Left lung (tissue), 4 donors: ENCODE measurements at regions not wholly inside any gene's neighbourhood (a gene's known extent, or its start where the extent isn't known, plus 50 kb on each side); places are given as distances from the start of the nearest gene placed in this dataset.
A peak's percentile ranks its signal among the peaks of the same experiment; 100 is the strongest.

Experiments used
- ATAC-seq: fragments of 200-7000 bp; cut with Tn5 transposase; one replicate; pipeline ENCODE4 v1.9.1; 2020; ENCODE audit warnings: moderate library complexity
- DNase-seq, 4 donors: peaks; one replicate each; pipeline ENCODE4 v3.0.0-alpha.2; 2013 to 2020
- H3K27ac ChIP-seq, 2 donors: fragments of 200-600 bp; sonication (generic) in 1 of 2; one replicate each; pipeline versions ENCODE4 v1.5.0 to v1.8.0; 2020 to 2021
- H3K27me3 ChIP-seq, 2 donors: fragments of 200-600 bp; sonication (generic) in 1 of 2; one replicate each; pipeline versions ENCODE4 v1.5.0 to v1.8.0; 2020 to 2021
- H3K36me3 ChIP-seq, 2 donors: fragments of 200-600 bp; sonication (generic) in 1 of 2; one replicate each; pipeline versions ENCODE4 v1.5.0 to v1.8.0; 2020 to 2021
- H3K4me1 ChIP-seq, 2 donors: fragments of 200-600 bp; one replicate each; pipeline ENCODE4 v1.8.0; 2021
- H3K4me3 ChIP-seq, 2 donors: fragments of 200-600 bp; sonication (generic) in 1 of 2; one replicate each; pipeline versions ENCODE4 v1.5.0 to v1.8.0; 2020 to 2021; ENCODE audit warnings: mild to moderate bottlenecking in 1 of 2
- H3K9me3 ChIP-seq, 2 donors: fragments of 200-600 bp; sonication (generic) in 1 of 2; one replicate each; pipeline versions ENCODE4 v1.5.0 to v1.8.0; 2020 to 2021
- CTCF ChIP-seq, 2 donors: fragments of 200-600 bp; sonication (generic) in 1 of 2; IDR thresholded peaks; one replicate each; pipeline versions ENCODE4 v1.5.0 to v1.8.0; 2021; ENCODE audit warnings: antibody characterized with exemption in 2 of 2
- intact Hi-C, 2 donors: fragments of 100-400 bp; cut with DNase I; formaldehyde crosslinking; loops; one replicate each; pipeline versions ENCODE4 v1.11.2 to v1.14.2; 2022
- donor health status: DM: no; HTN: yes; CAD: no.
- donor health status: DM: no; HTN: no; CAD: no.

- no peaks in the 10 kb centered on the region for H3K27me3 ChIP-seq
- intact Hi-C loops: no loop called here
- peaks cover 0 to 9% of the 10 kb centered on the region in 2 donors for H3K4me1 ChIP-seq
- TF ChIP-seq CTCF (IDR thresholded peaks at IDR 0.05): no peak
- no peaks in the 10 kb centered on the region for H3K36me3 ChIP-seq
- peak overlapping the region in 1 of 2 donors; percentile 80 for H3K27ac ChIP-seq
- peak; percentile 68 for ATAC-seq
- H3K9me3 ChIP-seq: no peaks in the 10 kb centered on the region
- no peak overlapping the region for H3K4me3 ChIP-seq
- peak in 1 of 4 donors; percentile 48 for DNase-seq
Observed at GRCh38 chr9:111253742-111254437, 76.1 kb downstream of the OR2K2 start.

- Histone ChIP-seq H3K4me1 (peaks cover 0 to 9% of the 10 kb centered on the region in 2 donors), H3K36me3 (no peaks in the 10 kb centered on the region), H3K4me3 (no peak overlapping the region), H3K27ac (no peak overlapping the region), H3K9me3 (no peaks in the 10 kb centered on the region), H3K27me3 (no peaks in the 10 kb centered on the region)
- ATAC-seq (no peak), DNase-seq (no peak)
- TF ChIP-seq CTCF (IDR thresholded peaks at IDR 0.05): no peak
- intact Hi-C loops: no loop called here
Observed at GRCh38 chr9:111250875-111251842, 78.9 kb downstream of the OR2K2 start.

- no peak overlapping the region for H3K27ac ChIP-seq
- intact Hi-C loops: no loop called here
- H3K4me1 ChIP-seq: no peaks in the 10 kb centered on the region
- no peak overlapping the region for H3K4me3 ChIP-seq
- H3K27me3 ChIP-seq: no peaks in the 10 kb centered on the region
- ATAC-seq: no peak
- H3K9me3 ChIP-seq: no peaks in the 10 kb centered on the region
- TF ChIP-seq CTCF (IDR thresholded peaks at IDR 0.05): no peak
- no peak for DNase-seq
- no peaks in the 10 kb centered on the region for H3K36me3 ChIP-seq
Observed at GRCh38 chr9:111237447-111237846, 92.6 kb downstream of the OR2K2 start.

GRCh38 chr9:111236332-111236731 lies 93.7 kb downstream of the OR2K2 start:
- no peak for TF ChIP-seq CTCF (IDR thresholded peaks at IDR 0.05)
- no peak for DNase-seq
- Histone ChIP-seq H3K4me3 (no peak overlapping the region), H3K27me3 (no peaks in the 10 kb centered on the region), H3K4me1 (no peaks in the 10 kb centered on the region), H3K9me3 (no peaks in the 10 kb centered on the region), H3K27ac (no peak overlapping the region), H3K36me3 (no peaks in the 10 kb centered on the region)
- intact Hi-C loops: no loop called here
- ATAC-seq: no peak

- TF ChIP-seq CTCF (IDR thresholded peaks at IDR 0.05): no peak
- Histone ChIP-seq H3K9me3 (no peaks in the 10 kb centered on the region), H3K4me3 (no peak overlapping the region), H3K27me3 (no peaks in the 10 kb centered on the region), H3K4me1 (no peaks in the 10 kb centered on the region), H3K36me3 (no peaks in the 10 kb centered on the region), H3K27ac (no peak overlapping the region)
- ATAC-seq (no peak), DNase-seq (no peak)
- intact Hi-C loops: no loop called here
Observed at GRCh38 chr9:111233963-111234362, 96.1 kb downstream of the OR2K2 start.
